CD1c-positive myeloid dendritic cell (primary cell): ENCODE measurements at regions not wholly inside any gene's neighbourhood (a gene's known extent, or its start where the extent isn't known, plus 50 kb on each side); places are given as distances from the start of the nearest gene placed in this dataset.

ENCODE experiments used
- DNase-seq: peaks from one replicate; pipeline ENCODE4 v3.0.0-alpha.2; 2016; ENCODE audit errors: extremely low spot score

GRCh38 chr12:66910366-66910974 is 231.6 kb upstream of the GRIP1 start:
- DNase-seq: no peak

DNA sequence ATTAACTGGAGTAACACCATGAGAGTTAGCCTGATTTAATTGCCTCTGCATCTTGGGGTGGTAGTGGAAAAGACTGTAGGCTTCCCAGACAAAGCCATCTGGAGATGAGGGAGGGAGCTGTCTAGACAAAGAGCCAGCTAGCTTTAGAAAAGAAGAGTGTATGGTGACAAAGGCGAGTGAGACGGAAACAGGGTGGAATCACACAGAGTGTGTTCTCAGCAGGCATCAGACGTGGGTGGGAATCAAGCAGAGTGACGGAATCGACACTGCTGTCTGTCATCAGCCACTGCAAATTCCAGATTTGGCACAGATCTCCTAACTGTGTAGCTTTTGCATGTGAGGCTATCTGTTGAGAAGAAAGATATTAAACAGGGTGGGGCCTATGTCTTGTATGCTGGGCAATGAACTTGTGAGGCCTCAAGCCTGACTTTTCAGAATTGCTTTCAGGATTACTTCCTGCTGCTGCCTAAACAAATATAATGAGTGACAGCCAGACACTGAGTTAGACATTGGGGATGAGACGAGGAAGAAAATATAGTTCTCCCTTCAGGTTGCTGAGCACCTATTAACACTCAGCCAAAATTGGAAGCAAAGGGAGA is 236.5 kb upstream of the GRIP1 start:
- DNase-seq: no peak

DNA sequence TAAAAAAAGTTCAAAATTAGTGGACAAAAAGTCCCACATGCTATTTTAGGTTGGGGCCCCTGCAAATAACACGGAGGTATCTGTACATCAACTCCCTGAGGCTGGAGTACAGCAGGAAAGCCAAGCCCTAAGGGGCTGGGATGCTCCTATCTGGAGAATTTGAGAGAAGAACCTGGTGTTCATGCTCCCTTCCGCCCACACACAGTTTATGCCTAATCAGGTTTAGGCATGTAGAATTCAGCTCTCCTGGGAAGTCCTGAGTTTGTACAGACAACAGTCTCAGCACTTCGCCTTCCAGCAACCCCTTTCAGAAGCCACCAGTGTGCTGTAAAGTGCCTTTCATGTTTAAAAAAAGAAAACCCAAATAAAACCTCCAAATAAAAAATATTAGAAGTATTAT is 237.3 kb upstream of the GRIP1 start:
- no peak for DNase-seq

DNA sequence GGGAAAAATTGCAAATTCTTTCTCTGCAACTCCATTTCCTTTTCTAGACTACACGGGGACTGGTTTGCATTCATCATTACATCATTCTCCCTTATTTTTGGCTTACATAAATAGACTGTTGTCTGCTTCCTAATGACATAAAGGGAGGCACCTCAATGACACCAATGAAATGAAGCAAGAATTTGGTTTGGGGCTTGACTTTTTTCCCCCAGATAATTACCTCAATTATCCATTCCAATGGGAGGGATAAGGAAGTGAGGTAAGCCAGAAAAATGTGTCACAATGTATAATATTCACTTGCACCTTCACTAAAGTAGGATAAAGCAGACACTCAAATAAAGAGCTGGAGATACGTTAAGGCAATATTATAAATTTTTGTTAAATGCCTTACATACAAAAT is 240.6 kb upstream of the GRIP1 start:
- no peak for DNase-seq

- no peak for DNase-seq
Observed at GRCh38 chr12:66920205-66920604, 241.3 kb upstream of the GRIP1 start.

DNA sequence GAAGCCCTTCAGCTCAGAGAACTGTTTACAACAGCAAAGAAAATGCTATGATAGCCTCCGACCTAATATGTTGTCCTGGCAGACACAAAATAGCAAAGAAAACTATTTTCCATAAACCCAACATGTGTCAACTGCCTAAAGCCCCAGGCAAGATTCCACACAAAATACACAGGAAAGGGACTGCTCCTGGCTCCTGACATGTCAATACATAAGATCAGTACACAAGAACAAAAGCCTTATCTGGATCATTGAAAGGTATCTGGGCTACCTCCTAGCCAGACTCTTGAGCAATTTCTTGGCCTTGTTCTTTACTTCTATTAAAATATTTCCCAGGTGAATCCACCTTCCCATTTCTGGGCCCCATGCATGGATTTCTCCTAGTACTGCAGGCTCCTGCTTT is 242.3 kb upstream of the GRIP1 start:
- DNase-seq: no peak

GRCh38 chr12:66925083-66925482 is 246.2 kb upstream of the GRIP1 start:
- no peak for DNase-seq

- DNase-seq: no peak
Observed at GRCh38 chr12:66929121-66929520, 250.2 kb upstream of the GRIP1 start.

DNA sequence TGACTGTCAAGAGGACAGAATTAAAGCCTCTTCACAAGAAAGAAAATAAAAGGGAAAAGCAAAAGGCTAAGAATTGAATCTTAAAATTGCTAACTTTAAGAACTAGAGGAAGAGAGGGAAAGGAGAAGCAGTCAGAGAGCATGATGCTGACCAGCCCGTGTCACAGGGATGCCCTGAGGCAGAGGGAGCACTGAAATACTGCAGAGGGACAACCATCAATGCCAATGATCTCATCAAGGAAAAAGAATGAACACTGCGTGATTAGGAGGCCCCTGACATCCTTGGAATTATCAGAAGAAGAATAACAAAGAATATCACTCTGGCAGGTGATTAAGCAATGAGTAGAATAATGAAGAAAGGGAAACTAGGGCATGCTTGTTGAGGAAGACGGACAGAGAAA is 252.2 kb upstream of the GRIP1 start:
- no peak for DNase-seq

GRCh38 chr12:66932126-66932525 is 253.2 kb upstream of the GRIP1 start:
- no peak for DNase-seq

DNA sequence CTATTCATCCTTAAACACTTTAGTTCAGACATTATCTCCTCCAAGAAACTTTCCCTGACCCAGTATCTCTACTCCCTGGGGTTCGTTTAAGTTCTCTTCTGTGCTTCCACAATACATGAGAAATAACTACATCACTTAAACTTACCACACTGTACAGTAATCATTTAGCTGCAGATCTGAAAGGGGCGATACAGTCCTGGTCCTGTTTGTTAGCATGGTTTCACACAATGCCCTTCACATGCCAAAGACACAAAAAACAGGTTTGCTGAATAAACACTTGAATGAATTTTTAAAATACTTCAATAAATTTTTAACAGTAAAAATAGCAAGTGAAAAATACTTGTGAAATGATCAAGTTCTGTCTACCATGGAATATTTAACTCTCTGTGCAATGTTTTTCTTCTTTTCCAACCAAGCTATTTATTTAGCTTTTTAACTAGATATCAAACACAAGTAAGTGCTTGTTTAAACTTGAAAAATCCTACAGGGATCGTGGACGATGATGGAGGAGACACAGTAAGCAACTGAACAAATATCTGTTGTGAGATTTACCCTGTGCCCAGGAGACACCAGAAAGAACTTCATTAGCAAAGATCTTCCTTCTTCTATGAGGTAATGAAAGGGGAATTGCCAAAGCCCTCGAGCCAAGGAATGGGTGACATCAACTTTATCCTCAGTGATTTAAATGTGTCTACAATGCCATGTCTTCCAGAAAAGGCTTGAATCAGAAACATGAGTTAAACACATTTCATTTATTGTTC is 255.6 kb upstream of the GRIP1 start:
- DNase-seq: no peak

DNA sequence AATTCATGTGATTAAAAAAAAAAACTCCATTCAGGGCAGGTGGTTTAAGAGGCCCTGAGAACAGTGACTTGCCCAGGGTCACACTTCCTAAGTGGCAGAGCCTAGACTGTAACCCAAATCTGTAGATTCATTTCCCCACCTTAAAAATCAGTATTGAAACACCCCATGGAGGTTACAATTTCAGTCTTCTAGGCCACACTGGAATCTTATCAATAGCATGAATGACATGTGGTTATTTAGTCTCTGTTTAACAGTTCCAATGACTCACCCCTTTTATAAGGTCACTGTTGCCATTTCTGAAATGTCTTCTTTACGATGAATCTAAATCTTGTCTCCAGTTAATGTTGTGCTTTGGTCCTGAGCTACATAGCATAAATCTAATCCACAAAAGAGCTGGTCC is 262.3 kb upstream of the GRIP1 start:
- DNase-seq: no peak

DNA sequence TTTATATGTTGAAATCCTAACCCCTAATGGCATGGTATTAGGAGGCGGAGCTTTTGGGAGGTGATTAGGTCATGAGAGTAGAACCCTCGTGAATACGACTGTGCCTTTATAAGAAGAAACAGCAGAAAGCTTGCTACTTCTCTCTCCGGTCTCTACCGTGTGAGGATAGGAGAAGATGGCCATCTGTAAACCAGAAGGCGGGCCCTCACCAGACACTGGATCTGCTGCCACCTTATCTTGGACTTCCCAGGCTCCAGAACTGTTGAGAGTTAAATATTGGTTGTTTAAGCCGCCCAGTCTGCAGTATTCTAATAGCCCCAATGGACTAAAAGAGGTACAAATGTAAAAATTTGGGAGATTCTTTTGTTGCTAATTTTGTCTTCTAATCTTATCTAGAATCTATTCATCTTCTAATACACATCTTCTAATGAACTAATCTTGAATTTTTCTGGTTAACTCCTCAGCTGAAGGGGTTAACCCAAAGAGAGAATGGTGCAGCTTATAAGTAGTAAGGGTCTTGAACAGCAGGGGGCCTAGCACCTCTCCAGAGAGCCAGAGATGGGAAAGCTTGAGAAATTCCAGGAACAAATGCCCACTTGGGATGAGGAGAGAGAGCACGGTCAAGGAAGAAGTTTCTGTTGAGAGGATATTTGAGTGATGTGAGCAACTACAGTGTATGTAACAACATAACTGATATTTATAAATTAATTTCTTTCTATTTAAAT is 264.0 kb upstream of the GRIP1 start:
- DNase-seq: no peak

DNA sequence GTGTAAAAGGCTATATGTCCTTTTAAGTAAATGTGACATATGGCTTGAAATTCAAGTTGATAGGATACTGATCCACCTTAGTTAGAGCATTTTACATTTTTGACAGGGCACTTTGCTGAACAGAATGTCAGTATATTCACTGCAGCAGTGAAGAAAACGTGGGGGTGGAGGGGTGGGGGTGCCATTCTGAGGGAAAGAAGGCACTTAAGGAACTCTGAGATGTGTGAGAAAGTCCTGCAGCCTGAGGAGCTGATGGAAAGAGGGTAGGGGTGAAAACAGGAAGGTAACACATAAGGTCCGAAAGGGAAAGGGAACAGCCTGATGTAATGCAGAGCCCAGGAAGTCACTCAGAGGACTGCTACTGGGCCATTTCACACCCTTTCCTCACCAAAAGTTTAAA is 265.5 kb upstream of the GRIP1 start:
- DNase-seq: no peak

- no peak for DNase-seq
Observed at GRCh38 chr12:66945189-66945817, 266.4 kb upstream of the GRIP1 start.

- no peak for DNase-seq
Observed at GRCh38 chr12:66947119-66947518, 268.2 kb upstream of the GRIP1 start.

DNA sequence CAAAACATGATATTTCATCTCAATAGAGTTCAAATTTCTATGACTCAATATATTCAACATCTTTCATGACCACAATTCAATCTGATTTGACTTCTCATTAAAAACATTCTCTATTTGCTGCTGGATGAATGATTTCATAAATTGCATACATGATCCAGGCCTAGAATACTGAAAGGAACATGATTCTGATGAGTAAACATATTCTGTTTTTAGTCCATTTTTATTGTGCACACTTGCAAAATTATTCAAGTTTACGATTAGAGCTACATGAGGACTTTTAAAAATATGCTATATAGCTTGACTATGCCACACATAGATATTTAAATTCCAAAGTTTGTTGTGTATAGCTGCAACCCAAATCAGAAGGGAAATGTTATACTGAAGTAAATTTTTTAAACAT is 273.8 kb upstream of the GRIP1 start:
- DNase-seq: no peak

GRCh38 chr12:66956300-66956699 is 277.4 kb upstream of the GRIP1 start:
- DNase-seq: no peak

DNA sequence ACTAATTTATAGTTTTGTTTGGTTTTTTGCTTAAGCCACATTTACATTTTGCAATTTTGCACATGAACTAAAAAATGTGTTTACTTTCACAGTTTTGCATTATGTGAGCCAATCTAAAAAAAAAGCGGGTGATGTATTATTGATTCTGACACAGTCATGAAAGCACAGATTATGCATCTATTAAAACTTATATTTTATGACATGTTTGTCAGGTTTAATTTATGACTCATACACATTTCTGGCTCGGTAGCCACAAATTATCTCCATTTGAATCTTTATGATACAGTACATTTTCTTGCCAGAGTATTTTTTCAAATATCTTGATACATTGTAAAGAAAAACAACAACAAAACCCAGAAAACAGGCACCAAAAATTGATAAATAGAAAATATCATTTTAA is 280.4 kb upstream of the GRIP1 start:
- DNase-seq: no peak

DNA sequence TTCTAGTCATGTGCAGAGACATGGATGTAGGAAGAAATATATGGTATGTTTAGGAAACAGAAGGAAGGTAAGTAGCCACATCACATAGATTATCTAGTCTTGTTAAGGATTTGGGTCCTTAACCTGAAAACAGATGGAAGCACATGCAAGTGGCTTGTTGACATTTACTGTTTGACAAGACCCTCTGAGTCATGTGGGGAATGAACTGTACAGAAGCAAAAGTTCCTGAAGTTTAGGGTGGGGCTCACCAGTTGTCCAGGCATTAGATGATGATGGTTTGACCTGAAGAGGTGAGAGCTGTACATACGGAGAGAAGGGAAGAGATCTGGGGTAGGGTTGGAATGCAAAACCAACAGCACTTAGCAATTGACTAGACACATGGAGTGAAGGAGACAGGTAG is 281.1 kb upstream of the GRIP1 start:
- no peak for DNase-seq

- peak; percentile 15 for DNase-seq
Observed at GRCh38 chr12:66960704-66961690, 282.1 kb upstream of the GRIP1 start.
